PC-9 (cell line): ENCODE measurements at regions not wholly inside any gene's neighbourhood (a gene's known extent, or its start where the extent isn't known, plus 50 kb on each side); places are given as distances from the start of the nearest gene placed in this dataset.

Experiments
- BruUV-seq: library from RNA; stranded (reverse); fragments of 400-500 nt; replicated peaks from 2 replicates; lab custom pipeline; 2021; lab: Mats Ljungman, UMichigan
- CTCF ChIA-PET: fragments of 300-600 bp; sonication (Branson Sonifier 250); formaldehyde crosslinking; loops from one replicate; lab custom pipeline; 2022; ENCODE audit warnings: antibody characterized with exemption; lab: Charles Lee
- POLR2A ChIA-PET: fragments of 300-600 bp; sonication (Branson Sonifier 250); formaldehyde crosslinking; loops from one replicate; lab custom pipeline; 2022; ENCODE audit warnings: antibody characterized with exemption; ENCODE audit not compliant: unreplicated experiment; lab: Charles Lee
- DNase-seq, 2 experiments: peaks; one replicate each; pipeline versions ENCODE4 v3.0.0 to v3.0.0-alpha.2; 2015 to 2022; ENCODE audit warnings: mixed read lengths in 1 of 2
- H2AFZ ChIP-seq: fragments of 200-600 bp; sonication (generic); 2 replicates; pipeline ENCODE4 v1.8.1; 2017; ENCODE audit warnings: antibody characterized with exemption
- H3F3A ChIP-seq: fragments of 200-600 bp; sonication (generic); 2 replicates; pipeline ENCODE4 v1.8.1; 2017; ENCODE audit warnings: antibody characterized with exemption, mild to moderate bottlenecking, low read depth; ENCODE audit not compliant: insufficient read depth
- H3K27ac ChIP-seq: fragments of 200-600 bp; sonication (generic); 2 replicates; pipeline ENCODE4 v1.6.1; 2016; ENCODE audit warnings: mixed run types
- H3K27me3 ChIP-seq: fragments of 200-600 bp; sonication (generic); 2 replicates; pipeline ENCODE4 v1.6.1; 2016; ENCODE audit warnings: low read depth, mixed run types; ENCODE audit not compliant: insufficient read depth
- H3K36me3 ChIP-seq: fragments of 200-600 bp; sonication (generic); 2 replicates; pipeline ENCODE4 v1.6.1; 2016; ENCODE audit warnings: low read depth, mixed run types
- H3K4me1 ChIP-seq: fragments of 200-600 bp; sonication (generic); replicated peaks from 2 replicates; pipeline ENCODE4 v1.6.1; 2016; ENCODE audit warnings: mixed run types; ENCODE audit not compliant: insufficient read depth
- H3K4me2 ChIP-seq: fragments of 200-600 bp; sonication (generic); 2 replicates; pipeline ENCODE4 v1.6.1; 2017; ENCODE audit warnings: mixed run types
- H3K4me3 ChIP-seq: fragments of 200-600 bp; sonication (generic); 2 replicates; pipeline ENCODE4 v1.6.1; 2016; ENCODE audit warnings: mixed run types
- H3K79me2 ChIP-seq: fragments of 200-600 bp; sonication (generic); 2 replicates; pipeline ENCODE4 v1.6.1; 2017; ENCODE audit warnings: low read depth, mixed run types
- H3K9me2 ChIP-seq: fragments of 200-600 bp; sonication (generic); 2 replicates; pipeline ENCODE4 v1.8.1; 2017; ENCODE audit warnings: mild to moderate bottlenecking; ENCODE audit not compliant: insufficient read depth
- H3K9me3 ChIP-seq: fragments of 200-600 bp; sonication (generic); 2 replicates; pipeline ENCODE4 v1.8.1; 2016; ENCODE audit warnings: low read depth; ENCODE audit not compliant: insufficient read depth
- H4K20me1 ChIP-seq: fragments of 200-600 bp; sonication (generic); 2 replicates; pipeline ENCODE4 v1.8.1; 2017; ENCODE audit not compliant: insufficient read depth
- CTCF ChIP-seq: fragments of 200-600 bp; sonication (generic); conservative IDR thresholded peaks from 2 replicates; pipeline ENCODE4 v1.6.1; 2017; ENCODE audit warnings: mixed run types, antibody characterized with exemption, mild to moderate bottlenecking, moderate library complexity
- EZH2 ChIP-seq: fragments of 200-600 bp; sonication (generic); IDR thresholded peaks from 2 replicates; pipeline ENCODE4 v1.8.0; 2017; ENCODE audit warnings: antibody characterized with exemption, low read depth
- intact Hi-C: fragments of 100-400 bp; cut with micrococcal nuclease; formaldehyde crosslinking; loops from one replicate; pipeline ENCODE4 v1.10.0; 2022; ENCODE audit not compliant: unreplicated experiment

- ChIA-PET POLR2A (no interaction called here), CTCF (no interaction called here)
- BruUV-seq = no TSS peak
- no peaks in the 10 kb centered on the region for H3F3A ChIP-seq
- DNase-seq = no peak
- H4K20me1 ChIP-seq = no peaks in the 10 kb centered on the region
- no peaks in the 10 kb centered on the region for H3K4me1 ChIP-seq
- no peak overlapping the region for H3K4me2 ChIP-seq
- H3K27me3 ChIP-seq = peaks cover 86% of the 10 kb centered on the region
- no peak overlapping the region for H3K4me3 ChIP-seq
- H3K27ac ChIP-seq = no peak overlapping the region
- H3K36me3 ChIP-seq = no peaks in the 10 kb centered on the region
- H2AFZ ChIP-seq = no peak overlapping the region
- intact Hi-C loops = no loop called here
- no peaks in the 10 kb centered on the region for H3K9me2 ChIP-seq
- no peaks in the 10 kb centered on the region for H3K79me2 ChIP-seq
- no peaks in the 10 kb centered on the region for H3K9me3 ChIP-seq
- TF ChIP-seq EZH2 = no peak
- TF ChIP-seq CTCF = no peak
Observed at GRCh38 chr15:77853910-77854309, 221.2 kb upstream of the LINGO1 start.

DNA sequence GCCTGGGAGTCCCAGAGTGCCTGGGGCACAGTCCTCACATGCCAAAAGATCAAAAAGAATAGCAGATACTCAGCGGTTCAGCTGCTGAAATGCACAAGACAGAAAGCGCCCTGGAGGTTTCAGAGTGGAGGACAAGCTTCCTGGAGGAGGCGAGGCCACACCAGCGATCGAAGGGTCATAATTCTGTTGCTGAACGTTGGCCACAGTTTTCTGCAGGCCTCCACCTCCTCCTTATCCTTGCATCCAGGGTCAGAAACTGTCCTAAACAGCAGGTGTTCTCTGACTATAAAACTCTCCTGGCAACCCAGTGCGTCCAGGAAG is 220.3 kb upstream of the LINGO1 start:
- Histone ChIP-seq H4K20me1 (no peaks in the 10 kb centered on the region), H3K4me2 (no peak overlapping the region), H3K36me3 (no peaks in the 10 kb centered on the region), H3F3A (no peaks in the 10 kb centered on the region), H3K4me3 (no peak overlapping the region), H3K27ac (no peak overlapping the region), H3K9me3 (no peaks in the 10 kb centered on the region), H2AFZ (no peak overlapping the region), H3K79me2 (no peaks in the 10 kb centered on the region), H3K9me2 (no peaks in the 10 kb centered on the region), H3K27me3 (peaks cover 88% of the 10 kb centered on the region), H3K4me1 (no peaks in the 10 kb centered on the region)
- ChIA-PET CTCF (no interaction called here), POLR2A (no interaction called here)
- BruUV-seq = no TSS peak
- DNase-seq = no peak
- intact Hi-C loops = no loop called here
- TF ChIP-seq CTCF (no peak), EZH2 (no peak)

DNA sequence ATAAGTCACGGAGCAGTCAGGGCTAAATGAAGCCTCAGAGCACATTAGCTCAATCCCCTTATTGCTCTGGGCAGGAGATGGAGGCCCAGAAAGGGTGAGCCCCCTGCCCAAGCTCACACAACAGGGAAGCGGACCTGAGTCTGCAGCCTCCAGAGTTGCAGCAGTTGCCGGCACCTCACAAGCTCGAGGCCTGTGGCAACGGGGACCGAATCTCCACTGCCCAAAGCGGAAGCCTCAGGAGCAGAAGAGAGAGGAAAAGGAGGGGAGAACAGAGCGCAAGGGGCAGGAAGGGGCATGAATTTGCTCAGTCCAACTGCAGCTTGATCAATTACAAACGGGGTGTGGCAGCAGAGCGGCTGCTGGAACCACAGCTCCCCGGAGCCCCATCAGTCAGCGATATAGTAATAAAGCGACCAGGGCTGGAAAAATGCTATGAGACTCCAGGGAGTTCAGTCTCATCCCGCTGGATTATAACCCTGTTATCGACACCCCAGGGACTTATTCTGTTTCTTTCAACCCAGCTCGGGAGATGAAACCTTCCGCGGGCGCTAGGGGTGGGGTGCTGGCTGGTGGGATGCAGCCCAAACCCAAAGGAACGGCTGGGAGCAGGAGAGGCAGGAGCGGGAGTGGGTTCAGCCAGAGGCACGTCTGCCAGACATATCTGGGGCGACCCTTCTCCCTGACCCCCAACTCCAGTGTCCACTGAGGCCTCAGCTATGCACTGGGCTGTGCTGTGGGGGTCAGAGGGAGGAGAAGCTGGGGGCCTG is 219.7 kb upstream of the LINGO1 start:
- CTCF ChIA-PET = no interaction called here
- POLR2A ChIA-PET = no interaction called here
- DNase-seq = no peak
- H3K4me1 ChIP-seq = no peaks in the 10 kb centered on the region
- H2AFZ ChIP-seq = no peak overlapping the region
- no peak overlapping the region for H3K27ac ChIP-seq
- H3K79me2 ChIP-seq = no peaks in the 10 kb centered on the region
- peaks cover 90% of the 10 kb centered on the region for H3K27me3 ChIP-seq
- H3K4me2 ChIP-seq = no peak overlapping the region
- no peaks in the 10 kb centered on the region for H3K9me3 ChIP-seq
- intact Hi-C loops = no loop called here
- no peak overlapping the region for H3K4me3 ChIP-seq
- H3K36me3 ChIP-seq = no peaks in the 10 kb centered on the region
- H3K9me2 ChIP-seq = no peaks in the 10 kb centered on the region
- no TSS peak for BruUV-seq
- H4K20me1 ChIP-seq = no peaks in the 10 kb centered on the region
- H3F3A ChIP-seq = no peaks in the 10 kb centered on the region
- TF ChIP-seq EZH2 = no peak
- no peak for TF ChIP-seq CTCF
